D721Med (cell line): ENCODE measurements at regions not wholly inside any gene's neighbourhood (a gene's known extent, or its start where the extent isn't known, plus 50 kb on each side); places are given as distances from the start of the nearest gene placed in this dataset.

Experiments
- DNase-seq: peaks from one replicate; pipeline ENCODE4 v3.0.0; 2011; ENCODE audit warnings: low spot score; ENCODE audit not compliant: insufficient read length
- FAIRE-seq: peaks from 2 replicates; lab custom pipeline; 2011; peaks lifted over from hg19 to GRCh38; lab: Jason Lieb, UNC
- TF ChIP-seq, protein P1 (sequence below): IDR thresholded peaks from 2 replicates; pipeline ENCODE4 v1.5.1; 2012; ENCODE audit warnings: mild to moderate bottlenecking, control low read depth; ENCODE audit not compliant: insufficient read depth; ENCODE audit errors: missing control alignments

DNA sequence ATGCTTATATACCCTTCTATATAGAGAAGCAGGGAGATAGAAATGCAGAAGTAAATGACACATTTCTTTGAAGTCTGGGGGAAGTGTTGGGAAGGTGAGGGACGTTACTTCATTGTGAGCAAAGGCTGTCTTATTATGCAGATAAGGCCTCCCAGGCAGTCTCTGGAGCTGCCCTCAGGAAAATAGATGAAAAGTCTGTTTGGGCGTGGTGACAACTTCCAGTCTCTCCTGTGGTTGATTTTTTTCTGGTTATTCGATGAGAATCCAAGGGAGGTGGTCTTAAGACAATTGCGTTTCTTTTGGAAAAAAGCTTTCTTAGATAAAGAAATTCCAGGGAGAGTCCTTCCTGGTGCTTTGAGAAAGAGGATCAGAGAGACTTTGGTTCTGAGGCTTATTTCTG, 84.0 kb downstream of the NEUROD6 start:
- no peak for DNase-seq
- FAIRE-seq = no peak
- TF ChIP-seq, protein P1, sequence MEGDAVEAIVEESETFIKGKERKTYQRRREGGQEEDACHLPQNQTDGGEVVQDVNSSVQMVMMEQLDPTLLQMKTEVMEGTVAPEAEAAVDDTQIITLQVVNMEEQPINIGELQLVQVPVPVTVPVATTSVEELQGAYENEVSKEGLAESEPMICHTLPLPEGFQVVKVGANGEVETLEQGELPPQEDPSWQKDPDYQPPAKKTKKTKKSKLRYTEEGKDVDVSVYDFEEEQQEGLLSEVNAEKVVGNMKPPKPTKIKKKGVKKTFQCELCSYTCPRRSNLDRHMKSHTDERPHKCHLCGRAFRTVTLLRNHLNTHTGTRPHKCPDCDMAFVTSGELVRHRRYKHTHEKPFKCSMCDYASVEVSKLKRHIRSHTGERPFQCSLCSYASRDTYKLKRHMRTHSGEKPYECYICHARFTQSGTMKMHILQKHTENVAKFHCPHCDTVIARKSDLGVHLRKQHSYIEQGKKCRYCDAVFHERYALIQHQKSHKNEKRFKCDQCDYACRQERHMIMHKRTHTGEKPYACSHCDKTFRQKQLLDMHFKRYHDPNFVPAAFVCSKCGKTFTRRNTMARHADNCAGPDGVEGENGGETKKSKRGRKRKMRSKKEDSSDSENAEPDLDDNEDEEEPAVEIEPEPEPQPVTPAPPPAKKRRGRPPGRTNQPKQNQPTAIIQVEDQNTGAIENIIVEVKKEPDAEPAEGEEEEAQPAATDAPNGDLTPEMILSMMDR = no peak

GRCh38 chr7:31254926-31255325, 85.6 kb downstream of the NEUROD6 start:
- peak; percentile 6 for FAIRE-seq
- TF ChIP-seq, protein P1 = no peak
- DNase-seq = no peak

DNA sequence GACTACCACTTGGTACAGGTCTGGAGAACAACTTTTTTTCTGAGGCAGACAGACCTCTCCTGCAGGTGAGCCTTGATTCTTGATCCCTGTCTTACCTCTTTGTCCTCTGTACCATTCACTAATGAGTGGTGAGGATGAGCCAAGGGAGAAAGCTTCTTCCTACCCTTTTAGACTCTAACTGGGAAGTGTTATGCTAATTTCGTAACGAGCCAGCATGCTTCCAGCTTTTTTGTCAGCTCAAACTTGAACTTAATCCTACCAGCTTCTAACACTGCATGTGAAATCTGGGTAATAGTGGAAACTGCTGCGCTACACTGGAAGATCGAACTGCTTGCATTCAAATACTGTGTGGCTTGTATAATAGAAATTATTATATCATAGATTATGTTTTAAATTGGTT, 87.0 kb downstream of the NEUROD6 start:
- TF ChIP-seq, protein P1 = no peak
- FAIRE-seq (no peak), DNase-seq (no peak)

DNA sequence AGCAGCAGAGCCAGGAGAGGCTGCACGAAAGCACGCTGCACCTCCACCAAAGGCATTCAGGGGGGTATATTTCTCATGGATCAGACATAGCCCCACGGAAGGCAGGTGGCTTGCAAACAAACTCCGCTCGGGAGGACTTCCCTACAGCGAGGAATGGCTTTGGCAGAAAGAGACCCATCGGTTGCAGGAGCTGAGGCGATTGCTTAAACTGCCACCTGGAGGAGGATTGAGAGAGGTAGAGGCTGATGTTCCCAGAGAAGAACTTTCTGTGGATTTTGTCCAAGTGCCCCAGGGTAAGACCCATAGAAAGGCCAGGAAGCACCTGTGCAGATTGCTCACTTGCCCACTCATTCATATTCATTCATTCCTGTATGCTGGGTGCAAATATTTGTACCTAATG, 89.1 kb downstream of the NEUROD6 start:
- FAIRE-seq (no peak), DNase-seq (no peak)
- TF ChIP-seq, protein P1 = no peak

DNA sequence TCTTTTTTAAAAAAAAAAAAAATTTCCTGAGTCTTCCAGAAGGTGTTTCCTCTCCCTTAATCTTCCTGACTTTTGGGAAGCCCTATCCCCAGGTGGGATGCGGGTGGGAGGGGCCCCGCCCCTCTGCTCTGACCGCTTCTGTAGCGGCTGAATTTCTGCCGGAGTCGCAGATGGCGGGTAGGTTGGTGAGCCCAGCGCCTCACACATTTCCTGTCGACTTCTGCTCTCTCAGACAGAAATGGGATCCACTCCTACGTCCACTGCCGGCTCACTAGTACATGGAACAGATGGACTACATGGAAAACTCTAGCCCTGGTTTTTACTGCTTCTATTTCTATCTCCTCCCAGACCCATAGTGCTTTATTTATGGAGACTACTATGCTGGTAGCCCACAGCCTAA, 90.9 kb downstream of the NEUROD6 start:
- DNase-seq (no peak), FAIRE-seq (no peak)
- TF ChIP-seq, protein P1 = no peak

DNA sequence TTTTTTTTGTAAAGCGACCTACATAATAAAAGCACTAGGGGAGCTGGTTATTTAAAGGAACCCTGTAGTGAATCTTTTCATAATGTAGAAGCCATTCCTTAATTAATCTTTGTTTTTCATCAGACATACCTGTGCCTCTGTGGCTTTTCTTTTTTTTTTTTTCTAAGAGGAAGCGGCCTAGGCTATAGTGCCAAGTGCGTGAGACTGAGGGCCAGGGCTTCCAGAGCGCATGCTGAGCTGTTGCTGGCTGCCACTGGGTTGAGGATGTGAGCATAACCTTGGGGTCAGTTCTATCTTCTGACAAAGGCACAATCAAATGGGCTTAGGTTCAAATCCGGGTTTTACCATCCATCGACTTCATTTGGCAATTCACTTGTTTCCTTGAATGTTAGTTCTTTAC, 103.7 kb downstream of the NEUROD6 start:
- no peak for FAIRE-seq
- TF ChIP-seq, protein P1 = no peak

GRCh38 chr7:31234836-31235605, 105.5 kb downstream of the NEUROD6 start:
- TF ChIP-seq, protein P1 = no peak
- DNase-seq (no peak), FAIRE-seq (no peak)

More for the DNA sequence above, 103.7 kb downstream of the NEUROD6 start:
- no peak for DNase-seq
